IPS DF 6.9 (cell line): ENCODE measurements at regions not wholly inside any gene's neighbourhood (a gene's known extent, or its start where the extent isn't known, plus 50 kb on each side); places are given as distances from the start of the nearest gene placed in this dataset.

Experiments used
- DNase-seq: peaks from one replicate; pipeline ENCODE4 v3.0.0-alpha.2; 2013; ENCODE audit warnings: low read depth, low spot score
- H3K27ac ChIP-seq: one replicate; pipeline ENCODE4 v1.5.1; 2013; ENCODE audit warnings: low read length, control low read depth
- H3K27me3 ChIP-seq: 2 replicates; pipeline ENCODE4 v1.6.1; 2013; ENCODE audit warnings: mild to moderate bottlenecking, low read length; ENCODE audit not compliant: control insufficient read depth, insufficient read depth
- H3K36me3 ChIP-seq: 2 replicates; pipeline ENCODE4 v1.6.1; 2013; ENCODE audit warnings: low read length; ENCODE audit not compliant: control insufficient read depth, insufficient read depth
- H3K4me1 ChIP-seq: 2 replicates; pipeline ENCODE4 v1.6.1; 2013; ENCODE audit warnings: low read length; ENCODE audit not compliant: control insufficient read depth, insufficient read depth
- H3K4me3 ChIP-seq: 2 replicates; pipeline ENCODE4 v1.5.1; 2013; ENCODE audit warnings: mild to moderate bottlenecking, low read length
- H3K9me3 ChIP-seq: 2 replicates; pipeline ENCODE4 v1.6.1; 2013; ENCODE audit warnings: low read length, inconsistent platforms; ENCODE audit not compliant: control insufficient read depth, insufficient read depth
- WGBS: extraction: QIAGEN DNeasy Blood & Tissue Kit; methylation state at CpG from one replicate; pipeline ENCODE4 v1.1.7; 2013; ENCODE audit warnings: mixed read lengths, missing lambda C conversion rate; ENCODE audit not compliant: insufficient read length, insufficient coverage; 5-methylcytosine and 5-hydroxymethylcytosine counted together

DNA sequence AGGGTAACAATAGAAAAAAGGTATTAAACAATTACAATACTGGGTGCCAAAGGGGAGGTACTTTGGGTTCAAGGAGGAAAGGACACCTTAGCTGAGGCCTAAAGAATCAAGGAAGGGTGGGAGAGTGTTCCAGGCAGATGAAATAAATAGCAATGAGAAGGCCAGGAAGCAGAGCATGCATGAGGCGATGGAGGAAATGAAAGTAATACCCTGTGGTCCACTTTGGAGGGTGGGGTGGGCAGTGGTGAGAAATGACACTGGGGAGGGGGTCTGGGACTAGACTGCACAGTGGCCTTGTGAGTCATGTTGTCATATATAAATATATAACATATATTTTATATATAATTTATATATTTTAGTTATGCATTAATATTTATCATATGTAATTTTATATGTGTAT is 55.9 kb downstream of the BHLHE40 start:
- Histone ChIP-seq H3K4me1 (no peaks in the 10 kb centered on the region), H3K27ac (no peak overlapping the region), H3K27me3 (no peaks in the 10 kb centered on the region), H3K9me3 (no peaks in the 10 kb centered on the region), H3K36me3 (no peaks in the 10 kb centered on the region), H3K4me3 (no peak overlapping the region)
- no peak for DNase-seq
- WGBS, result no CpG with 5 or more reads among the region's 1 CpG

DNA sequence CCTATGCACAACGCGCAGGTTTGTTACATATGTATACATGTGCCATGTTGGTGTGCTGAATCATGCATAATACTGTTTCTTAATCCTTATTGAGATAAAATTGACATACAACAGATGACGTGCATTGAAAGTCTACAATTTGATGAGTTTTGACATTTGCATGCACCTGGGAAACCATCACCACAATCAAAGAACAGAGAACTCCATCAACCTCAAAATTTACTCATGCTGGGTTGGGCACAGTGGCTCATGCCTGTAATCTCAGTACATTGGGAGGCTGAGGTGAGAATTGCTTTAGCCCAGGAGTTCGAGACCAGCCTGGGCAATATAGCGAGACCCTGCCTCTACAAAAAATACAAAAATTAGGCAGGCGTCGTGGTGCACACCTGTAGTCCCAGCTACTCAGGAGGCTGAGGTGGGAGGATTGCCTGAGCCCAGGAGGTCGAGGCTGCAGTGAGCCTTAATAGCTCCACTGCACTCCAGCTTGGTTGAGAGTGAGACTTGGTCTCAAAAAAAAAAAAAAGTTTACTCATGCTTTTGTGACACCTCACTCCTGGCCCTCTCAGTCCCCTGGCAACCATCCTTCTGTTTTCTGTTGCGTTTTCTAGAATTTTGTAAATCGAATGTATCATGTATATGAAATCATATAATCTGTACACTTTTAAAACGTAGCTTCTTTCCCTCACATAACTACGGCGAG is 56.6 kb downstream of the BHLHE40 start:
- Histone ChIP-seq H3K36me3 (no peaks in the 10 kb centered on the region), H3K4me1 (no peaks in the 10 kb centered on the region), H3K4me3 (no peak overlapping the region), H3K9me3 (no peaks in the 10 kb centered on the region), H3K27me3 (no peaks in the 10 kb centered on the region), H3K27ac (no peak overlapping the region)
- WGBS, result no CpG with 5 or more reads among the region's 13 CpGs
- no peak for DNase-seq

DNA sequence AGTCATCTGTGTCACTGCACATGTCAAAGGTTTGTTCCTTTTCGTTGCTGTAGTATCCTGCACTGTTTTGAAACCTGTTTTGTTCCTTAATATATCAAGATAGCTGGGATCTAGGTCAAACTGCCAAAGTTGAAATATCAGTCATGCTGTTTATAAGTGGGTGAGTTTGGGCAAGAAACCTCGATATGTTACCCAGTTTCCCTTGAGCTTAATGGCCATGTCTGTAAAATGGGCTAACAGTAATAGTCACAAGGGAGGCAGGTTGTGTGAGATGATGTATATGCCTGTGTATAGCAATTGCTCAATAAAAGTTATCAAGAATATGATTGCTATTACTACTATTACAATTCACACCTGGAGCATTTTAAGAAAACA is 57.1 kb downstream of the BHLHE40 start:
- H3K36me3 ChIP-seq, result no peaks in the 10 kb centered on the region
- H3K27ac ChIP-seq, result no peak overlapping the region
- no peak overlapping the region for H3K4me3 ChIP-seq
- H3K27me3 ChIP-seq, result no peaks in the 10 kb centered on the region
- no peak for DNase-seq
- H3K4me1 ChIP-seq, result no peaks in the 10 kb centered on the region
- no peaks in the 10 kb centered on the region for H3K9me3 ChIP-seq
- WGBS, result no CpG with 5 or more reads among the region's 2 CpGs

DNA sequence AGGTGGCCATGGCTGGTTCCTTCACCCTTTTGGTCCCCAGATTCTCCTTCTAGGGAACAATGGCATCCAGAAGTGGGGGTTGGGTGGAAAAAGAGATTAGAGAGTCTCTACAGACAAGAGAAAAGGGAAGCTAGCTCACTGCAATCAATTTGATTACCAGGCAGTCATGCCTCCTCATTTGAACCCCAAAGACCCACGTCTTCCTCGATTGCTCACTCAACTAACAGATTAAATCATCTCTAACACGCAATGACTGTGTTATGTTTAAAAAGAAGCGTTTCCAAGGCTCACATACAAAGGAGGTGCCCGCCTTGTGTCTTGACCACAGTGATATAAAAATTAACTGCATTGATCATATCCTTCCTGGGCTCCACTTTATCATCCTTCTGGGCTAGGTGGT is 57.6 kb downstream of the BHLHE40 start:
- no peaks in the 10 kb centered on the region for H3K9me3 ChIP-seq
- H3K27me3 ChIP-seq, result no peaks in the 10 kb centered on the region
- WGBS, result no CpG with 5 or more reads among the region's 5 CpGs
- H3K4me3 ChIP-seq, result no peak overlapping the region
- H3K36me3 ChIP-seq, result no peaks in the 10 kb centered on the region
- DNase-seq, result no peak
- H3K27ac ChIP-seq, result no peak overlapping the region
- H3K4me1 ChIP-seq, result no peaks in the 10 kb centered on the region

DNA sequence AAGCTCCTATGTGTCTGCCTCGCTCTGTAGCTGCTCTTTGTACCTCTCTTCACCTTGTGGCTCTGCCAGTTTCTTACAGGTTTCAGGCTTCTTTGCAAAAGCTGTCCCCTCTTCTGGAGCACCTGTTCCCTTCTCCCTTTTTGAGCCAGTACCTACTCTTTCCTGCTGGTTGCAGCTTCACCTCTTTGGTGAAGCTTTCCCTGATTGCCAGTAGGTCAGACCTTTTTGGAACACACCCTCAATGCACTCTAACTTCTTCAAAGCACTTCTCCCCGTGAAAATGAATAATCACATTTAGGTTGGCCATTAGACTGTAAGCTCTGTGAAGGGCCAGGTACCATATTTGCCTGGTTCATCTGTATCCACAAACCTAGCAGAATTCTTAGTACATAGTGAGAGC is 60.3 kb downstream of the BHLHE40 start:
- WGBS, result no CpG with 5 or more reads among the region's 2 CpGs
- no peak overlapping the region for H3K27ac ChIP-seq
- H3K27me3 ChIP-seq, result no peaks in the 10 kb centered on the region
- H3K4me3 ChIP-seq, result no peak overlapping the region
- no peaks in the 10 kb centered on the region for H3K4me1 ChIP-seq
- H3K9me3 ChIP-seq, result no peaks in the 10 kb centered on the region
- no peak for DNase-seq
- H3K36me3 ChIP-seq, result no peaks in the 10 kb centered on the region

DNA sequence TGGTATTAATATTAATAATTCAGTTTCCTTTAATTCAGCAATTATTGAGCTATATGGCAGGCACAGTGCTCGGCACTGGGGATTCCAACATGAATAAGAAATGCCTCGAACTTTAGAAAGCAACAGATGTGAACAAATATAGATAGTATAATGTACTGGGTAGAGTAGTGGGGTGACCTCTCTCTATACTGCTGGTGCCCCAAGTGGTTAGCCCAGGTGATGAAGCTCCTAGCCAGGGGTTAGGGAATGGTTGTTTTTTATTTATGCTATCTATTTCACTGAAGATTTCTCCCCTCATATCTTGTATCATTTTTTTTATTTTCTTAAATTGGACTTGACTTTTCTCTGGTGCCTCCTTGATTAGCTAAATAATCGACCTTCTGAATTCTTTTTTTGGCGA is 62.1 kb downstream of the BHLHE40 start:
- H3K4me1 ChIP-seq, result no peaks in the 10 kb centered on the region
- no CpG with 5 or more reads among the region's 4 CpGs for WGBS
- no peaks in the 10 kb centered on the region for H3K36me3 ChIP-seq

DNA sequence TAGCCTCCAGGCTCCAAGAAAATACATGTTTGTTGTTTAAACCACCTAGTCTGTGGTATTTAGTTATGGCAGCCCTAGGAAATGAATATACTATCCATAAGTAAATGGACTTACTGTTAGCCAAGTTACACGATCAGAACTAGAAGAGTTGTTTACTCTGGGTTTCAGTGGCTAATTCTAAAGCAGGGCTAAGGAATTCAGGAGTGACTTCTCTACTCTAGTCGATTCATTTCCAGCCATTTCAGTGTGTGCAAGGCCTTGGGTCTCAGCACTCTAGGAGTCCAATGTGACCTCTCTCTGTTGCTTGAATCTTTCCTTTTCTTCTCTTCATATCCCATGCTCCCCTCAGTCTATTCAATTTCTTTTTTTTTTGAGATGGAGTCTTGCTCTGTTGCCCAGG is 66.7 kb downstream of the BHLHE40 start:
- no CpG with 5 or more reads among the region's 2 CpGs for WGBS
- no peaks in the 10 kb centered on the region for H3K36me3 ChIP-seq
- no peaks in the 10 kb centered on the region for H3K27me3 ChIP-seq
- no peak for DNase-seq
- no peak overlapping the region for H3K27ac ChIP-seq
- no peaks in the 10 kb centered on the region for H3K9me3 ChIP-seq
- no peak overlapping the region for H3K4me3 ChIP-seq
- no peaks in the 10 kb centered on the region for H3K4me1 ChIP-seq

More for the DNA sequence above, 62.1 kb downstream of the BHLHE40 start:
- Histone ChIP-seq H3K9me3 (no peaks in the 10 kb centered on the region), H3K4me3 (no peak overlapping the region), H3K27me3 (no peaks in the 10 kb centered on the region), H3K27ac (no peak overlapping the region)
- no peak for DNase-seq

DNA sequence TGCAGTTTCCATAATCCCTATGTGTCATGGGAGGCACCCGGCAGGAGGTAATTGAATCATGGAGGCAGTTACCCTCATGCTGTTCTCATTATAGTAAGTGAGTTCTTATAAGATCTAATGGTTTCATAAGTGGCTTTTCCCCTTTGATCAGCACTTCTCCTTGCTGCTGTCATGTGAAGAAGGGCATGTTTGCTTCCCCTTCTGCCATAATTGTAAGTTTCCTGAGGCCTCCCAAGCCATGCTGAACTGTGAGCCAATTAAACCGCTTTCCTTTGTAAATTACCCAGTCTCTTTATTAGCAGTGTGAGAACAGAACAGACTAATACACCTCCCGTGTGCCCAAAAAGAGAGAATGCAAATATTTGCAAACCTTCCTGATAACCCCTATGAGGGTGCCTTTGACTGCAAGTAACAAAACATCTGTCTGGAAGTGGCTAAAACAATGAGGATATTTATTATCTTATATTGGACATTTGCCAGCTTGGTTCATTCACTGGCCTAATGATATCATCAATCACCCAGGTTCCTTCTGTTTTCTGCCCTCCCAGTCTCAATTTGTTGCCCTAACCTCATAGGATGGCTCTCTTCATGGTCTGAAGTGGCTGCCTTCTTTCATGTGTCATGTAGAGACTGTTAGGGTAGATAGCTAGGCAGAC is 68.7 kb downstream of the BHLHE40 start:
- Histone ChIP-seq H3K27ac (no peak overlapping the region), H3K36me3 (no peaks in the 10 kb centered on the region), H3K4me3 (no peak overlapping the region), H3K9me3 (no peaks in the 10 kb centered on the region), H3K4me1 (no peaks in the 10 kb centered on the region), H3K27me3 (no peaks in the 10 kb centered on the region)
- DNase-seq, result no peak
- WGBS, result no CpG with 5 or more reads among the region's 3 CpGs

DNA sequence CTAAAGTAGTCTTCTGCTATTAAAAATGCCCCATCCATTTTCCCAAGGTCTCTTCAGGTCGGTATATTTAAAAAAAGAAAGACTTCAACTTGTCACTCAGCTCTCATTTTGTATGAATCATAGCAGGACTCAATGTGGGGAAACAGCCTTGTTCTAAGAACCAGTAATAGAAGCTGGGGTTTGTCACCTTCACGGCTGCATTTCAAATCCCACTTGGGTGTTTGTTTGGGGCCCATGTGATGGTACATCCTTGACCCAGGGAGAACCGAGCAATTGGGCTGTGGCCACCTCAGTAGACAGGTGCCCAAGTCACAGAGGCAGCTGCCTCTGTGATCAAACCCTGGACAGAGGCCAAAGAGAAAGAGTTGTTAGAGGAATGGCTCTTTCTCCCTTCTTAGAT is 70.3 kb upstream of the ARL8B start:
- WGBS, result no CpG with 5 or more reads among the region's 3 CpGs
- no peaks in the 10 kb centered on the region for H3K4me1 ChIP-seq
- no peak overlapping the region for H3K4me3 ChIP-seq
- H3K27me3 ChIP-seq, result no peaks in the 10 kb centered on the region
- no peak overlapping the region for H3K27ac ChIP-seq
- no peaks in the 10 kb centered on the region for H3K36me3 ChIP-seq
- DNase-seq, result no peak
- H3K9me3 ChIP-seq, result no peaks in the 10 kb centered on the region

DNA sequence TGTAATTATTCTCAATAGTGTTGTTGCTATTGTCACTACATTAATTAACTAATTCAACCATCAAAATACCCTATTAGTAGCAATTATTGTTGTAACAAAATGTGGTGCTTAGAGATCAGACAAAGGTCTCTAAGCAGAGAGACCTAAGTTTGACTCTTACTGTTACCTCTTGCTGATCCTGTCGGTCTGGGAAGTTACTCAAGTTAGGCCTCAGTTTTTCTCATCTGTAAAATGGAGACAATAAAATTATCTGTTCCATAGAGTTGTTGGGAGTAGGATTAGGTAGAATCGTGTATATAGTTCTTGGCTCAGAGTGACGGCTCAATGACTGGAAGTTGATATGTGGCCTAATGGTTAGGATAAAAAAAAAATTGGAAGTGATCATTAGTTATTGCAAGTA is 69.8 kb upstream of the ARL8B start:
- no peak overlapping the region for H3K4me3 ChIP-seq
- H3K27me3 ChIP-seq, result no peaks in the 10 kb centered on the region
- no peaks in the 10 kb centered on the region for H3K36me3 ChIP-seq
- no peaks in the 10 kb centered on the region for H3K9me3 ChIP-seq
- no peaks in the 10 kb centered on the region for H3K4me1 ChIP-seq
- H3K27ac ChIP-seq, result no peak overlapping the region
- WGBS, result no CpG with 5 or more reads among the region's 3 CpGs
- DNase-seq, result no peak
